Fibroblast of mammary gland (primary cell): ENCODE measurements at regions not wholly inside any gene's neighbourhood (a gene's known extent, or its start where the extent isn't known, plus 50 kb on each side); places are given as distances from the start of the nearest gene placed in this dataset.
"Not testable (repeated sequence)": the region's sequence is repeated elsewhere in the genome, so short reads cannot be mapped to it uniquely, and the experiment has no call there.

Experiments
- DNase-seq: peaks from one replicate; pipeline ENCODE4 v3.0.0-alpha.2; 2010; ENCODE audit warnings: low read depth
- H3K4me3 ChIP-seq: 2 replicates; pipeline ENCODE4 v1.5.1; 2011; ENCODE audit warnings: low read depth, mild to moderate bottlenecking, low read length, moderate library complexity; ENCODE audit not compliant: control insufficient read depth
- TF ChIP-seq, protein P1 (sequence below): conservative IDR thresholded peaks from 2 replicates; pipeline ENCODE4 v1.5.1; 2011; ENCODE audit warnings: low read depth, low read length, inconsistent platforms; ENCODE audit not compliant: control insufficient read depth, insufficient read depth

DNA sequence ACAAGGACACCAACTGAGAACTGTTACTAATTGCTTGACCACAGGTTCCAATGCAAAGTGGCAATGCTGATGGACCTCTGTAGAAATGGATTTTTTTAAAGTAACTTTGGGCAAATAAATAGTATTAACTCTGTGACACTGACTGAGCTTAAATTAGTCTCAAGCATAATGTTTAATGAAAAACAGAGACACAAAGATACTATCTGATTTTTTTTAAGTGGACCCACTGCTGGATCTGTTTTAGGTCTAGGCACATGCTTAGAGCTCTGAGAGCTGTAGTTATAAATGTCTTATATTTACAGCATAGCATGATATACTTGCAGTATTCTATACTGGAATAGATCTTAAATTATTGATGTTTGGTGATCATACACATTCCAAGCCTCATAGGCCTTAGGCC is 481.6 kb upstream of the LRRC7 start:
- H3K4me3 ChIP-seq = no peak overlapping the region
- TF ChIP-seq, protein P1, sequence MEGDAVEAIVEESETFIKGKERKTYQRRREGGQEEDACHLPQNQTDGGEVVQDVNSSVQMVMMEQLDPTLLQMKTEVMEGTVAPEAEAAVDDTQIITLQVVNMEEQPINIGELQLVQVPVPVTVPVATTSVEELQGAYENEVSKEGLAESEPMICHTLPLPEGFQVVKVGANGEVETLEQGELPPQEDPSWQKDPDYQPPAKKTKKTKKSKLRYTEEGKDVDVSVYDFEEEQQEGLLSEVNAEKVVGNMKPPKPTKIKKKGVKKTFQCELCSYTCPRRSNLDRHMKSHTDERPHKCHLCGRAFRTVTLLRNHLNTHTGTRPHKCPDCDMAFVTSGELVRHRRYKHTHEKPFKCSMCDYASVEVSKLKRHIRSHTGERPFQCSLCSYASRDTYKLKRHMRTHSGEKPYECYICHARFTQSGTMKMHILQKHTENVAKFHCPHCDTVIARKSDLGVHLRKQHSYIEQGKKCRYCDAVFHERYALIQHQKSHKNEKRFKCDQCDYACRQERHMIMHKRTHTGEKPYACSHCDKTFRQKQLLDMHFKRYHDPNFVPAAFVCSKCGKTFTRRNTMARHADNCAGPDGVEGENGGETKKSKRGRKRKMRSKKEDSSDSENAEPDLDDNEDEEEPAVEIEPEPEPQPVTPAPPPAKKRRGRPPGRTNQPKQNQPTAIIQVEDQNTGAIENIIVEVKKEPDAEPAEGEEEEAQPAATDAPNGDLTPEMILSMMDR = no peak
- no peak for DNase-seq

DNA sequence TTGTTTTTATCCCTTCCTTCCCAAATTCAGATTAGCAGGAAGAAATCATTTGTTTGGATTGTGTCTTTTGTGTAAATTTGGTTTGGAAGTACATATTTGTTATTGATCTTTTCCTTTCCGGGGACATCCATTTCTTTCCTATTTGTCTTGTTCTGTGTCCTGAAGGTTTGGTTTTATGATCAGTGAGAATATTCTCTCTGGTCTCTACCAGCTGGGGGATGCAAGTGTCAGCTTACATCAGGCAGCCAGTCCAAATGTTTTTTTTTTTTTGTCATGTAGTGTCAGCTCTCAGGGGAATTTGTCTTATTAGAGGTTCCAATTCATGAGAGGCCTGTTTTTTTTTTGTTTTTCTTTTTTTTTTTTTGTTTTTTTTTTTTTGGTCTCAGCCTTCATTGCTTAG is 479.2 kb upstream of the LRRC7 start:
- no peak for DNase-seq
- TF ChIP-seq, protein P1 = no peak
- no peak overlapping the region for H3K4me3 ChIP-seq

DNA sequence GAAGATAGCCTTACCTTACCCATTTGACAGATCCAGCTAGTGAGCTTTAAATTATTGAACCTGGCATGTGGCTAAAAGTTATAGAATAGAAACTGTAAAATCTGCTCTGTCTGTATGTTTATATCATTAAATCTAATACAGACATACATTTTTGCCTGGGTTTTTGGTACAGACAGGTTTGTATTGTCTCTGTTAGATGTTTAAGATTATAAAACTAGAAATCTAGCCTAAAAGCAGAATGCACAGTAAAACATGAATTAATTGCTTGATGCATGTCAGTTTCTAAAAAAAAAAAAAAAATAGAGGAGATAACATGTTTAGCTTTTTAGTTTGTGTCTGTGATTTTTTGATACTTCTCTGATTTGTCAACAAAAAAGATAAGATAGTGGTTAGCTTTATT is 477.6 kb upstream of the LRRC7 start:
- TF ChIP-seq, protein P1 = no peak
- H3K4me3 ChIP-seq = no peak overlapping the region
- DNase-seq = no peak

DNA sequence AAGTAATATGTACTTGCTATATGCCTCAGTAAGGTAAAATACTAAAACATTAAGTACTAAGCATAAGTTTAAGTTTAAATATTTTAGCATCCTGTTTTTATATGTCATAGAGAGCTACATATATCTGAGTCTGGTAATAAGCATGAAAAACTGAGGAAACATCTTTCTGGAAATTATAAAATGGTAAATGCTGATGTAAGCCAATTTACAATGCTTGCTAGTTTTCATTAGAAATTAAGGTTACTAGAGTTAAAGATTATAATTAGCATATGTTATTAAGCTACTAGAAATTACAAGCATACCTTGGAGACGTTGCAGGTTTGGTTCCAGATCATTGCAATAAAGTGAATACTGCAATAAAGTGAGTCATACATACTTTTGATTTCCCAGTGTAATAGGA is 477.0 kb upstream of the LRRC7 start:
- H3K4me3 ChIP-seq = no peak overlapping the region
- TF ChIP-seq, protein P1 = no peak
- DNase-seq = no peak

DNA sequence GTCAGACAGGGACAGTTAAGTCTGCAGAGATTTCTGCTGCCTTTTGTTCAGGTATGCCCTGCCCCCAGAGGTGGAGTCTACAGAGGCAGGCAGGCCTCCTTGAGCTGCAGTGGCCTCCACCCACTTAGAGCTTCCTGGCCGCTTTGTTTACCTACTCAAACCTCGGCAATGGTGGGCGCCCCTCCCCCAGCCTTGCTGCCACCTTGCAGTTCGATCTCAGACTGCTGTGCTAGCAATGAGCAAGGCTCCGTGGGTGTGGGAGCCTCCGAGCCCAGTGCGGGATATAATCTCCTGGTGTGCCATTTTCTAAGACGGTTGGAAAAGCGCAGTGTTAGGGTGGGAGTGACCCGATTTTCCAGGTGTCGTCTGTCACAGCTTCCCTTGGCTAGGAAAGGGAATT is 465.7 kb upstream of the LRRC7 start:
- DNase-seq, H3K4me3 ChIP-seq: not testable (repeated sequence)

DNA sequence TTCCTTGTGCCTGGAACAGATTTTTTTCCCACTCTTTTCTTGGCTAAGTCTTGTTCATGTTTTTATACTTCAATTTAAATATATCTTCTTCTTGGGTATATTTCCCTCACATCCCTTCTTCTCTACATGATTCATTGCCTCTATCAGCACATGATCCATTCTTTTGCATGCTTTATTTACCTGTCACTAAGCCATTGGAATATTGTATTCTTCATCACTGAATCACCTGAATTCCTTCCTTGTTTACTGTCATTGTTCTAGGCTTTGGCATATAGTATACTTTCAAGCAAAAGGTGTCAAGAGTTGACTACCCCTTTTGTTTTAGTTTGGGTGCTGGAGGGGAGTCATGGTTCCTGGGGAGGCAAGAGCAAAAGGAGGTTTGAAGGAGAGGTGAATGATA is 464.5 kb upstream of the LRRC7 start:
- DNase-seq = no peak
- TF ChIP-seq, protein P1 = no peak
- no peak overlapping the region for H3K4me3 ChIP-seq

DNA sequence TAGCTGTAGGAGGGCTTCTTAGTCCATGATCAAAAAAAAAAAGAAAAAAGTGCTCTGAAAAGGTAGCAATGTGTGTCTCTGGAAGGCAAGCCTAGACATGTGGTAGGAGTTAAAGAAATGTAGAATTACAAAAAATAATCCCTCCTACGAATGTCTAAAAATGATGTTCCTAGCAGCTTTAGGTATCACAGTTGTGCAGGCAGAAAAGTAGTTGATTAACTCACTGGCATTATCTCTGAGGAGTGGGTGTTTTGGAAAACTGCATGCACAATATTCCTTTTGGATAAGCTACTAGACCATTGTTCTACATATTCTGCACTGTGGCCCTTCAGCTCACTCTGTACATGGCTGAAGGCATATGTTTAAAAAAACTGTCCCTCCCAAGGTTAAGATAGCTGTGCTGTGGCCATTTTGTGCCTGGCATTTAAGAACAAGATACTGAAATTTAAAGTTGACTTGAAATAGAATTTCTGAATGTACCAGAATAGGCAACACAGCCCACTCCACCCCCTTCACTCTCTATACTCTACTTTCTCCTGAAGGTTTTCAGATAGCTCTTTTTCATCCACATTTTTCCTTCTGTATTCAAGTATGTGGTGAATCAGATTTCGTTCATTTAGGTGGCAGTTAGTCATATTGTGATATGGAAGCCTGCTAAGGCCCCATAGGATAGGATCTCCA is 463.9 kb upstream of the LRRC7 start:
- H3K4me3 ChIP-seq = no peak overlapping the region
- TF ChIP-seq, protein P1 = no peak
- no peak for DNase-seq
